ENCODE measurements at regions not wholly inside any gene's neighbourhood (a gene's known extent, or its start where the extent isn't known, plus 50 kb on each side); places are given as distances from the start of the nearest gene placed in this dataset.

DNA sequence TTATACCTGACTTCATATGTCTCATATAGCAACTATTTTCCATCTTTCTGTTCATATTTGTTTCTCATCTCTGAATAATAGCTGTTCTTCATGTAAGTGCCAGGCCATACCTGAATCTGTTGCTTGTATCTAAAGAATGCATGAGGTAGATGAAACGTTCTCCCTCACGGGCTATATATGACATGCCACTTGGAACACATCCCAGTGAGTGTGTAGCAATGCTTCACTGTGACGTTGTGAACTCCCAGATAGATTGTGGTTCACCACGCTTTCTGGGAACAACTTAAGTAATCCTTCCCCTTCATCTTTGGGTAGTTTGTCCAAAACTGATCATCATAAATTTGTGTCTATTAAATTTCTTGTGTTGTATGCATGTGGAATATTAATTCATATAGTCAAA, 60.1 kb downstream of the RDH14 start:
- no TSS peak for BruUV-seq (replicated peaks)
- POLR2A ChIA-PET (ENCODE audit: low non-redundant PET): no interaction called here
- no peaks in the 10 kb centered on the region for H3K9me3 ChIP-seq (ENCODE audit: low read depth, low read length, poor library complexity, severe bottlenecking)
- H3K4me3 ChIP-seq (ENCODE audit: low read depth, low read length, poor library complexity, severe bottlenecking): no peak overlapping the region
- H3K27ac ChIP-seq (ENCODE audit: low read depth, low read length, poor library complexity, severe bottlenecking): no peak overlapping the region
- H3K4me1 ChIP-seq (ENCODE audit: insufficient read depth, low read length, poor library complexity, severe bottlenecking): no peaks in the 10 kb centered on the region
- no peak for DNase-seq (ENCODE audit: low spot score)
- TF ChIP-seq, protein P1, sequence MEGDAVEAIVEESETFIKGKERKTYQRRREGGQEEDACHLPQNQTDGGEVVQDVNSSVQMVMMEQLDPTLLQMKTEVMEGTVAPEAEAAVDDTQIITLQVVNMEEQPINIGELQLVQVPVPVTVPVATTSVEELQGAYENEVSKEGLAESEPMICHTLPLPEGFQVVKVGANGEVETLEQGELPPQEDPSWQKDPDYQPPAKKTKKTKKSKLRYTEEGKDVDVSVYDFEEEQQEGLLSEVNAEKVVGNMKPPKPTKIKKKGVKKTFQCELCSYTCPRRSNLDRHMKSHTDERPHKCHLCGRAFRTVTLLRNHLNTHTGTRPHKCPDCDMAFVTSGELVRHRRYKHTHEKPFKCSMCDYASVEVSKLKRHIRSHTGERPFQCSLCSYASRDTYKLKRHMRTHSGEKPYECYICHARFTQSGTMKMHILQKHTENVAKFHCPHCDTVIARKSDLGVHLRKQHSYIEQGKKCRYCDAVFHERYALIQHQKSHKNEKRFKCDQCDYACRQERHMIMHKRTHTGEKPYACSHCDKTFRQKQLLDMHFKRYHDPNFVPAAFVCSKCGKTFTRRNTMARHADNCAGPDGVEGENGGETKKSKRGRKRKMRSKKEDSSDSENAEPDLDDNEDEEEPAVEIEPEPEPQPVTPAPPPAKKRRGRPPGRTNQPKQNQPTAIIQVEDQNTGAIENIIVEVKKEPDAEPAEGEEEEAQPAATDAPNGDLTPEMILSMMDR (conservative IDR thresholded peaks at IDR 0.05; ENCODE audit: low read depth, low read length): no peak
- TF ChIP-seq EZH2 (IDR thresholded peaks at IDR 0.05; ENCODE audit: borderline replicate concordance, low read depth, low read length, poor library complexity, severe bottlenecking): no peak
- H3K27me3 ChIP-seq (replicated peaks; ENCODE audit: insufficient read depth, low read depth, low read length, poor library complexity): no peaks in the 10 kb centered on the region
- CTCF ChIA-PET: no interaction called here
- no peaks in the 10 kb centered on the region for H3K36me3 ChIP-seq (ENCODE audit: insufficient read depth, low read length, poor library complexity, severe bottlenecking)
- intact Hi-C loops (cut with micrococcal nuclease; ENCODE audit: unreplicated experiment): no loop called here

DNA sequence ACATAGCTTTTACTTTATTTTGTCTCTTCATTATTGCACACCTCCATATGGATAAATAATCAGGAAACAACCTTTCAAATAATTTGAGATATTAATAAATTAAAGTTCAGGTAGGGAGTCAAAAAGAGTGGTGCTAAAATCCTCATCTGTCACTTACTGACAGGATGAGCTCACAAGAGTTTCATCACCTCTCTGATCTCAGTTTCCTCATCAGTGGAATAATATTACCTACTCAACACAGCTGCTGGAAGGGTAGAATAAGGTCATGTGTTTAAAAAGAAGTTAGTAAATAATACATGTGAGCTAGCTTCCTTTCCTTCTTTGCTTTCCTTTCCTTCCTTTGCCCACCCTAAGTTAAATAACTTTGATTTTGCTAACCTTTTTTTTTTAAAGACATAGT, 61.9 kb downstream of the RDH14 start:
- intact Hi-C loops (cut with micrococcal nuclease; ENCODE audit: unreplicated experiment): no loop called here
- no peaks in the 10 kb centered on the region for H3K4me1 ChIP-seq (ENCODE audit: insufficient read depth, low read length, poor library complexity, severe bottlenecking)
- POLR2A ChIA-PET (ENCODE audit: low non-redundant PET): no interaction called here
- H3K9me3 ChIP-seq (ENCODE audit: low read depth, low read length, poor library complexity, severe bottlenecking): no peaks in the 10 kb centered on the region
- CTCF ChIA-PET: interaction anchor here (0.9 kb wide), 1 partner anchor 62 kb away, joined by 3 read pairs; no protein-coding TSS in a partner anchor
- no peaks in the 10 kb centered on the region for H3K27me3 ChIP-seq (replicated peaks; ENCODE audit: insufficient read depth, low read depth, low read length, poor library complexity)
- TF ChIP-seq EZH2 (IDR thresholded peaks at IDR 0.05; ENCODE audit: borderline replicate concordance, low read depth, low read length, poor library complexity, severe bottlenecking): no peak
- TF ChIP-seq, protein P1 (conservative IDR thresholded peaks at IDR 0.05; ENCODE audit: low read depth, low read length): no peak
- H3K27ac ChIP-seq (ENCODE audit: low read depth, low read length, poor library complexity, severe bottlenecking): no peak overlapping the region
- no TSS peak for BruUV-seq (replicated peaks)
- H3K4me3 ChIP-seq (ENCODE audit: low read depth, low read length, poor library complexity, severe bottlenecking): no peak overlapping the region
- H3K36me3 ChIP-seq (ENCODE audit: insufficient read depth, low read length, poor library complexity, severe bottlenecking): no peaks in the 10 kb centered on the region
- no peak for DNase-seq (ENCODE audit: low spot score)

DNA sequence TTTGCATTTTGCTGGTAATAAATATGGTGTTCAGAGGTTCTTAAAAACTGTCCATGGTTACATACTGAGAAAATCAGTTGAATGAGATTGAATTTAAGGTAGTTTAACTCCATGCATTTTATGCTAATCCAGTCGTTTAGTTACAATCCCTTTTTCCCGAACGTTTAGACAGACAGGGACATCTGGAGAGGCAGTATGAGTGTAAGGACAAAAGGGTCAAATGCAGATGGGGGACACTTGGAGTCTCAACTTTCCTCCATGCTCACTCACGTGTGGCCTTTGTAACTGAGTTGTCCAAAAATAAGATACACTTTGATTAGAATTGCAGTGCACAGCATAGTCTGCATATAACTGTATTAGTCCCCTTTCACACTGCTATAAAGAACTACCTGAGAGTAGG, 63.9 kb downstream of the RDH14 start:
- ChIA-PET POLR2A (ENCODE audit: low non-redundant PET) (no interaction called here), CTCF (no interaction called here)
- Histone ChIP-seq H3K27ac (ENCODE audit: low read depth, low read length, poor library complexity, severe bottlenecking) (no peak overlapping the region), H3K4me1 (ENCODE audit: insufficient read depth, low read length, poor library complexity, severe bottlenecking) (no peaks in the 10 kb centered on the region), H3K27me3 (replicated peaks; ENCODE audit: insufficient read depth, low read depth, low read length, poor library complexity) (no peaks in the 10 kb centered on the region), H3K36me3 (ENCODE audit: insufficient read depth, low read length, poor library complexity, severe bottlenecking) (no peaks in the 10 kb centered on the region), H3K9me3 (ENCODE audit: low read depth, low read length, poor library complexity, severe bottlenecking) (no peaks in the 10 kb centered on the region), H3K4me3 (ENCODE audit: low read depth, low read length, poor library complexity, severe bottlenecking) (no peak overlapping the region)
- no TSS peak for BruUV-seq (replicated peaks)
- TF ChIP-seq, protein P1 (conservative IDR thresholded peaks at IDR 0.05; ENCODE audit: low read depth, low read length): no peak
- TF ChIP-seq EZH2 (IDR thresholded peaks at IDR 0.05; ENCODE audit: borderline replicate concordance, low read depth, low read length, poor library complexity, severe bottlenecking): no peak
- intact Hi-C loops (cut with micrococcal nuclease; ENCODE audit: unreplicated experiment): no loop called here
- no peak for DNase-seq (ENCODE audit: low spot score)

Data from A673 (cell line).